Activated CD4-positive, alpha-beta T cell treated with anti-CD3 and anti-CD28 coated beads, Interleukin-2, amount 50 U/mL, for 1 hour (primary cell): ENCODE measurements at regions not wholly inside any gene's neighbourhood (a gene's known extent, or its start where the extent isn't known, plus 50 kb on each side); places are given as distances from the start of the nearest gene placed in this dataset.

Experiments
- DNase-seq: peaks from one replicate; pipeline ENCODE4 v3.0.0-alpha.2; 2020

DNA sequence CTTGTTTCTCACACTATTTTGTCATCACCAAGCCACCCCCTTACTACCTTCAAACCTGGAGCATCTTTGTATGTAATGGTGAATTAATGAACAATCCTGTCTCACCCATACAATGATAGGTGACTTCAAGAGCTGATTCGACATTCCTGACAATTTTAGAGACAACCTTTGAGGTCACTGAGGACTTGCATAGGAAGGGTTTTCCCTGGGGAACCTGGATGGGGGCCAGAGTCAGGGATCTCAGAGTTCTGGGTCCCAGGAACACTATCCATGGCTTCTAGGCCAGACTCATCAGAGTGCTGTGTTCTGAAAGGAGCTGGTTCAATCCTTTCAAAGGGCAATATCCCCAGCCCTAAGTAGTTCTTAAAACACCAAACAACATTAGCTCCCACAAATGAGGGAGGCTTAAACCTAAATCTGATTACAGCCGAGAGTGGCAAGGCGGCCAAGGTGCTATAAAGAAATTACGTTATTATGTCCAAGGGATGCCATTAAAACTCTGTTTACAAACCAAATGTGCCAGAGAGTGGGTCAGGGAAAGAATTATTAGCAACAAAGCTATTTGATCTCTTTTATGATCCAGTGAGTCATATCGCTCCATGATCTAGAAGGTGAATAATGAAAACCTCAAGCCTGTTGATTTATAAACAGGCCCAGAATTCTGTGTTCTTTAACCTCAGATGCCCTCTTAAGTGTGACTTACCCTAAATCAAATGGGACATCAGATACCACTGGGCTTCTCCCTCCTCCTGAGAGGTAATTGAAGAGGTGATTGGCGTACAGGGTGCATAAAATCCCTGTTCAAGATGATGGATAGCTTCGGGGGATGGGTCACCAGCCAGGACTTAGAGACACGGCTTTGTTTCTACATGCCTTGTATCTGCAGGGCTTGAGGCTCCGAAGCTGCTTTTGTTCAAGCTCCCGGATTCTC is 230.2 kb upstream of the TBX3 start:
- no peak for DNase-seq

DNA sequence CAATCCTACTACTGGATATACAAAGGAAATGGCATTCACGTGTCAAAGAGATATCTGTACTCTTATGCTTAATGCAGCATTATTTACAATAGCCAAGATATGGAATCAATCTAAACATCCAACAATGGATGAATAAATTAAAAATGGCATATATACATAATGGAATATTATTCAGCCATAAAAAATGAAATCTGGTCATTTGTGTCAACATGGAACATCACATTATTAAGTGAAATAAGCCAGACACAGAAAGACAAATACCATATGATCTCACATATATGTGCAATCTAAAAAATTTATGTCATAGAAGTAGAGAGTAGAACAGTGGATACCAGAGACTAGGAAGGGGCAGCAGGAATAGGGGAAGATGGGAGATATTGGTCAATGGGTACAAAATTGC is 228.8 kb upstream of the TBX3 start:
- DNase-seq = no peak

DNA sequence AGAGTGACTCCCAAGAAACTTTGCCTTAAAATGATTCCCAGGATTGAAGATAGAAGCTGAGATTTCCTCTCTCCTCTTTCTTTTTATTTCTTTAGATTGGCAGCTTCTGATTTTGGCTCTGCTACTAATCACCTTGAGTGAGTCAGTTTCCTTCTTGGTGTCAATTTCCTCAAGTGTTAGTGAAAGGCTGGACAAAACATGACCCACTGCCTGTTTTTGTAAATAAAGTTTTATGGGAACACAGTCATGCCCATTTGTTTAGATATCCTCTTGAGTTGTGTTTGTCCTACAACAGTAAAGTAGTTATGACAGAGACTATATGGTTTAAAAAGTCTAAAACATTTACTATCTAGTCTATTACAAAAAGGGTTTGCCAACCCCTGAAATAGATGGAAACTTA is 227.2 kb upstream of the TBX3 start:
- DNase-seq = no peak

GRCh38 chr12:114904254-114905003 is 220.5 kb upstream of the TBX3 start:
- no peak for DNase-seq

DNA sequence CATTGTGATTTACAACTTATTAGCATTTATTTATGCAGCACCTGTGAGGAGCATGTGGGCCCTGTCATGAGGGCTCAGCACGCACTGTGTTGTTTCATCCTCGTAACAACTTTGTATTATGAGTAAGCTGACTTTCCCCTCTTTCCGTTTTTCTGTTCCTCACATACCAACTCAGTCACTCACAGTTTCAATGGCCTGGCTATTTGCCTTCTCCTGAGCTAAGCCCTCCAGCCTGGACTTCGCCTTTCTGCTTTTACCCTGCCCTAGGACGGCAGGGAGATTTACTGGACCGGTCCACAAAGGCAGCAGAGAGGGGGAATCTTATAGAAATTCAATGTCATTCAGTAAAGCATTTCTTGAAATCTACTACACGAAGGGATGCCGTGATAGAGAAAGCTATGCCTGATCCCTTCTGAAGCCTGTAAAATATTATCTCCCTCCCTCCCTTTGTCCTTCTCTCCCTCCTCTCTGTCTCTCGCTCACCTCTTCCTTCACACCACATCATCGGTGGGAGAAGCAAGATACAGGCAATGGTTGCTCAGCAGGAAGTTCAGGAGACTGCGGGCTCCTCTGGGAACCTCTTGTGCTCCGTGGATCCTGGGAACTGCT is 219.2 kb upstream of the TBX3 start:
- DNase-seq = no peak

- no peak for DNase-seq
Measured at GRCh38 chr12:114902665-114903064, 218.7 kb upstream of the TBX3 start.

DNA sequence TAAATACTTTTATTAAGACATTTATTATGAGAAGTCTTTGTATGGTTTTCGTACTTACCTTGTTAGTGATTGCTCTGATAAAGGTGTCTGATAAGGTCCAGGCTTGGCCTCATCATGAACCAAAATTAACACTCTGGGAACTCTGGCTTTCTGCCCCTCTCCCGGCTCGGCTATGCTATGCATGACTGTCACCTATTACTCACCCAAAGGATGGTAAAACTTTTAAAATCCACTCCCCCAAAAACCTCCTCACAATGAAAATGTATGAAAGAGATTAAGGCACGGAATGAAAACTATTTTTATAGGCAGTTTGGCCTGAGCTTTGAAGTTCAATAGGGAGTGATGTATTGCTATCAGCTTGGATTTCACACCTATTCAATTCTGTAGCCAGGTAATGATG is 217.3 kb upstream of the TBX3 start:
- no peak for DNase-seq

DNA sequence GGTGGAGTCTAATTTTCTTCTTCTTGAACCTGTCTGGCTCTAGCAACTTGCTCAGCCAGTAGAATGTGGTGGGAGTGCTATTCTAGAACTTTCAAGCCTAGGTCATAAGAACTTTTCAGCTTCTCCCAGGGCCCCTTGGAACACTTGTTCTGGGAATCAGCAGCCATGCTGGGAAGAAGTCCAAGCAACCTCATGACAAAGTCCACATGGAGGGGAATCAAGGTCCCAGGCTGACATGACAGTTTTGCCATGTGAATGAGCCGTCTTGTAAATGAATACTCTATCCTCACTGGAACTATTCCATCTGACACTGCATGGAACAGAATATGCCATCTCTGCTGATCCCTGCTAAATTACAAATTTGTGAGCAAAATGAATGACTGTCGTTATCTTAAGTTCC is 214.2 kb upstream of the TBX3 start:
- no peak for DNase-seq

DNA sequence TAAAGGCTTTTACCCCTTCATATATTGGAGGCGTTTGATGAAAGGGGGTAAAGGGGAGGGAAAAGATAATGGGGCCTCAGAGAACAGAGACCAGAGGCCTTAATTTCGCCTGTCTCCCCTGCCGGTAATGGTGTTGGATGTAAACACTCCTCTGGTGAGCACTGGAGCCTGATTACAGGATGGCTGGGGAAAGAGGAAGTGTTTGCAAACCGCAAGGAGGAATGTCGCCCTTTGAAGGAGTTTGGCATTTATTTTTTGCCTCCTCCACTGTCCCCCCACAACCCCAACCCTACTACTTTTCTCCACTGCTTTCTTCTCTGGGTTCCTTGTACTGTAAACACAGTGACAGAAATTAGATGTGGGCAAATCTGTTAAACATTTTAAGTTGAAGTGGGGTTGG is 211.9 kb upstream of the TBX3 start:
- DNase-seq = no peak

GRCh38 chr12:114895081-114895480 is 211.1 kb upstream of the TBX3 start:
- DNase-seq = no peak

DNA sequence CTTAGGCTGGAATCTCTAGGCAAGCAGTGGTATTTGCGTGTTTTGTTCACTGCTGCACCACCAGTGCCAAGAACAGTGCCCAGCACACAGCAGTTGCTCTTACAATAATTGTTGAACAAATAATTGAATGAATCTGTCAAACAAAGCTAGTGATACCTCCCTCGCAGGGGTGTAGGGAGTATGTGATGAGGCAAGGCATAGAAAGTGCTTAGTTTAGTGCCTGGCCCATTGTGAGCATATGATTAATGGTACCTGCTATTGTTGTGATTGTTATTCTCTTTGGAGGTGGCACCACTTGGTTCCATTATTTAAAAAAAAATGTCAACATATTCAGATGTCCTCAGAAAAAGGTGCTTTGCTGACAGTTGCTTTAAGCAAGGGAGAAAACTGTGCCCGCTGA is 210.1 kb upstream of the TBX3 start:
- no peak for DNase-seq

GRCh38 chr12:114888928-114889584 is 205.1 kb upstream of the TBX3 start:
- no peak for DNase-seq

DNA sequence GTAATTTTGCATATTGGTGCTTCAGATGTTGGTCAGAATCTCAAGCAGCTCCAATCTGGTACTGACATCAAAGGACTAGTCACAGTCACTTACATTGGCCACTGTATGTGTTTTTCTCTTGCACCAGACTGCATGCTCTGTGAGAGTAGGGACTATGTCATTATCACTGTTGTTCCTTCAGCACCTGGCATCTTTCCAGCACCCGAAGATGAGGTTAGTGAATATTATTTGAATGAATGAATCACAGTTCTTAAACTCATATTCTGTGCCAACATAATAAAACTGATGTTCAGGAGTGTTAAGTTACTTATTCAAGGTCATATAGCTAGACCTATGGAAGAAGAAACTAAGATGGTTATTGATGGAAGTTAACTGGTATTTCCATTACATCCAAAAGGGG is 204.5 kb upstream of the TBX3 start:
- no peak for DNase-seq

DNA sequence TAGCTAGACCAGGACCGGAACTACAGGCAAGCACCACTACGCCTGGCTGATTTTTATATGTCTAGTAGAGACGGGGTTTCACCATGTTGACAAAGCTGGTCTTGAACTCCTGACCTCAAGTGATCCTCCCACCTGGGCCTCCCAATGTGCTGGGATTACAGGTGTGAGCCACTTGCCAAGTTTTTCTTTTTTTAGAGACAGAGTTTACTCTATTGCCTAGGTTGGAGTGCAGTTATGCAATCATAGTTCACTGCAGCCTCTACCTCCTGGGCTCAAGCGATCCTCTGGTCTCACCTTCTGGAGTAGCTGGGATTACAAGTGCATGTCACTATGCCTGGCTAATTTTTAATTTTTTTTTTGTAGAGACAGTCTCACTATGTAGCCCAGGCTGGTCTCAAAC is 201.5 kb upstream of the TBX3 start:
- no peak for DNase-seq

GRCh38 chr12:114884575-114884974 is 200.6 kb upstream of the TBX3 start:
- DNase-seq = no peak

DNA sequence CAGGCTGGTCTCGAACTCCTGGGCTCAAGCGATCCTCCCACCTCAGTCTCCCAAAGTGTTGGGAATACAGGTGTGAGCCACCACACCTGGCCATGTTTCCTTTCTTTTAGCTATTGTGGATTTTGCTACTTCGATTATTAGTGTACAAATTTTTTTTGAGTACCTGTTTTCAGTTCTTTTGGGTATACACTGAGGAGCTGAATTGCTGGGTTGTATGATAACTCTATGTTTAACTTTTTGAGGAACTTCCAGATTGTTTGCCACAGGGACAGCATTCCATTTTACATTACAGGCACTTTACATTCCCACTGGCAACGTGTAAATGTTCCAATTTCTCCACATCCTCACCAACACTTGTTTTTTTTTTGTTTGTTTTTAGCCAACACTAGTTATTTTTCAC is 198.1 kb upstream of the TBX3 start:
- no peak for DNase-seq

GRCh38 chr12:114879354-114879753 is 195.4 kb upstream of the TBX3 start:
- no peak for DNase-seq

GRCh38 chr12:114878781-114879180 is 194.8 kb upstream of the TBX3 start:
- DNase-seq = no peak

GRCh38 chr12:114876968-114877680 is 193.1 kb upstream of the TBX3 start:
- DNase-seq = no peak

GRCh38 chr12:114875313-114875712 is 191.3 kb upstream of the TBX3 start:
- DNase-seq = no peak

GRCh38 chr12:114873656-114874055 is 189.7 kb upstream of the TBX3 start:
- no peak for DNase-seq

DNA sequence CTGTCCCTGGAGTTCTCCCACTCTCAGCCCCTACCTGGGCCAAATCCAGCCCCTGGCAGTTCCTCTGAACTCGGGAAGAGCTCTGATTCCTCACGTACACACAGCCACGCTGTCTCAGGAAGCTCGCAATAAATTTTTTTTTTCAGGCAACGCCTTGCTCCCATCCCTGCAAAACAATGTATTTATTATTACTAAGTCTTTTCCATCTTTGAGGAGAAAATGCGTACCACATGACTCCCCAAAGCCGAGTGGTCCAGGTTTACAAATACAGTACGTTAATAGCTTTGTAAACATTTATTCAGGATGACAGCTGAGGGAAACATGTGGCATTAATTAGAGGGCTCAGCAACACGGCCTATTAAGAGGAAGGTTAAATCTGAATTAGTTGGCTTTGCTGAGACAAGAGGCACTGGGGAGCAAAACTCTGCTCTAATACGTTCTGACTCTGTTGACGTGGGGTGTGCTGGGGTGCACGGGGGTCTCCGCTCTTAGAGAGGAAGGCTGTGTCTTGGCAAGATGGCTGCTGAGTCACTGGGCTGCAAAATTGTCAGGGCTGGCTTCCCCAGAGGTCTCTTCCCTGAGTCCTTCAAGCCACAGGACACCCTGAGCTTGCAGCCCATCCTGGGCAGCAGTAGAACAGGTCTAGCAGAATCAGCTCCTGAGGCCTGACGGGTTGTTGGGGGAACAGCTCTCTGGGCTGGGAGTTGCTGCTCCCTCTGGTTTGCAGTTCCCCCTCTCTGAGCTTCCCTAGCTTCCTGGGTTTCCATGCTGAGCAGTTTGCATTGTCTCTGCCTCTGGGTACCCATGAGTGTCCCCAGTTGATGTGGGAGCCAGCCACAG is 185.2 kb upstream of the TBX3 start:
- no peak for DNase-seq
